Neural cell (in vitro differentiated cells): ENCODE measurements at regions not wholly inside any gene's neighbourhood (a gene's known extent, or its start where the extent isn't known, plus 50 kb on each side); places are given as distances from the start of the nearest gene placed in this dataset.

Experiments
- EP300 ChIP-seq: fragments of 450-650 bp; conservative IDR thresholded peaks from 2 replicates; pipeline ENCODE4 v1.6.1; 2014; ENCODE audit warnings: antibody characterized with exemption, mild to moderate bottlenecking, moderate library complexity; ENCODE audit not compliant: poor library complexity, severe bottlenecking
- EZH2 ChIP-seq: fragments of 200-600, 300-800 bp; shearing (Covaris generic), sonication (generic); IDR thresholded peaks from 2 replicates; pipeline ENCODE4 v1.6.1; 2014; ENCODE audit warnings: antibody characterized with exemption, low read length, borderline replicate concordance, mild to moderate bottlenecking; ENCODE audit not compliant: insufficient read depth, poor library complexity, severe bottlenecking
- MXI1 ChIP-seq: fragments of 450-650 bp; conservative IDR thresholded peaks from 2 replicates; pipeline ENCODE4 v1.6.1; 2014; ENCODE audit warnings: antibody characterized with exemption, mild to moderate bottlenecking; ENCODE audit not compliant: poor library complexity, severe bottlenecking
- POLR2AphosphoS5 ChIP-seq: IDR thresholded peaks from 2 replicates; pipeline ENCODE4 v1.6.1; 2012
- SMC3 ChIP-seq: fragments of 450-650 bp; conservative IDR thresholded peaks from 2 replicates; pipeline ENCODE4 v1.6.1; 2014; ENCODE audit warnings: antibody characterized with exemption, mild to moderate bottlenecking, moderate library complexity; ENCODE audit not compliant: poor library complexity
- TAF1 ChIP-seq: IDR thresholded peaks from 2 replicates; pipeline ENCODE4 v1.6.1; 2012; ENCODE audit warnings: low read depth
- TF ChIP-seq, protein P1 (sequence below): fragments of 450-650 bp; IDR thresholded peaks from 2 replicates; pipeline ENCODE4 v1.5.1; 2014; ENCODE audit warnings: antibody characterized with exemption, mild to moderate bottlenecking, moderate library complexity; ENCODE audit not compliant: poor library complexity, severe bottlenecking
- TF ChIP-seq, protein P2 (sequence below): IDR thresholded peaks from 2 replicates; pipeline ENCODE4 v1.6.1; 2012; ENCODE audit warnings: borderline replicate concordance

DNA sequence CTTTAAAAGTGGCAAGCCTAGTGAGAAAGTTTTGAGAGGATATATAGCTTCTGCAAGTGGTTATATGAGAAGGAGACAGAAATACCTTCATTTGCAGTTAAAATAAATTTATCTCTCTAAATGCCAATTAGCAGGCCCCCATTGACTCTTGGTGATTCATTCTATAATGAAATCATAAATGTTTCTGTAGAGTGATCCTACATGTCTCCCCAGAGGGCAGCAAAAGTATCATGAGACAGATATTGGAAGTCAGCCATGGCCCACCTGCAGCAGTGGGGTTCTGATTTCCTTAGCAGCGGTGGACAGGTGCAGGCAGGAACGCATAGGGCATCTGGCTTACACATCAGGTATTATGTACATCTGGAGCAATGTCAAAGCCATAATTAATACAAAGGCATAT lies 385.4 kb upstream of the SLC10A2 start:
- TF ChIP-seq, protein P1, sequence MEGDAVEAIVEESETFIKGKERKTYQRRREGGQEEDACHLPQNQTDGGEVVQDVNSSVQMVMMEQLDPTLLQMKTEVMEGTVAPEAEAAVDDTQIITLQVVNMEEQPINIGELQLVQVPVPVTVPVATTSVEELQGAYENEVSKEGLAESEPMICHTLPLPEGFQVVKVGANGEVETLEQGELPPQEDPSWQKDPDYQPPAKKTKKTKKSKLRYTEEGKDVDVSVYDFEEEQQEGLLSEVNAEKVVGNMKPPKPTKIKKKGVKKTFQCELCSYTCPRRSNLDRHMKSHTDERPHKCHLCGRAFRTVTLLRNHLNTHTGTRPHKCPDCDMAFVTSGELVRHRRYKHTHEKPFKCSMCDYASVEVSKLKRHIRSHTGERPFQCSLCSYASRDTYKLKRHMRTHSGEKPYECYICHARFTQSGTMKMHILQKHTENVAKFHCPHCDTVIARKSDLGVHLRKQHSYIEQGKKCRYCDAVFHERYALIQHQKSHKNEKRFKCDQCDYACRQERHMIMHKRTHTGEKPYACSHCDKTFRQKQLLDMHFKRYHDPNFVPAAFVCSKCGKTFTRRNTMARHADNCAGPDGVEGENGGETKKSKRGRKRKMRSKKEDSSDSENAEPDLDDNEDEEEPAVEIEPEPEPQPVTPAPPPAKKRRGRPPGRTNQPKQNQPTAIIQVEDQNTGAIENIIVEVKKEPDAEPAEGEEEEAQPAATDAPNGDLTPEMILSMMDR = no peak
- TF ChIP-seq EP300 (no peak), POLR2AphosphoS5 (no peak), MXI1 (no peak), EZH2 (no peak), SMC3 (no peak), TAF1 (no peak)
- TF ChIP-seq, protein P2, sequence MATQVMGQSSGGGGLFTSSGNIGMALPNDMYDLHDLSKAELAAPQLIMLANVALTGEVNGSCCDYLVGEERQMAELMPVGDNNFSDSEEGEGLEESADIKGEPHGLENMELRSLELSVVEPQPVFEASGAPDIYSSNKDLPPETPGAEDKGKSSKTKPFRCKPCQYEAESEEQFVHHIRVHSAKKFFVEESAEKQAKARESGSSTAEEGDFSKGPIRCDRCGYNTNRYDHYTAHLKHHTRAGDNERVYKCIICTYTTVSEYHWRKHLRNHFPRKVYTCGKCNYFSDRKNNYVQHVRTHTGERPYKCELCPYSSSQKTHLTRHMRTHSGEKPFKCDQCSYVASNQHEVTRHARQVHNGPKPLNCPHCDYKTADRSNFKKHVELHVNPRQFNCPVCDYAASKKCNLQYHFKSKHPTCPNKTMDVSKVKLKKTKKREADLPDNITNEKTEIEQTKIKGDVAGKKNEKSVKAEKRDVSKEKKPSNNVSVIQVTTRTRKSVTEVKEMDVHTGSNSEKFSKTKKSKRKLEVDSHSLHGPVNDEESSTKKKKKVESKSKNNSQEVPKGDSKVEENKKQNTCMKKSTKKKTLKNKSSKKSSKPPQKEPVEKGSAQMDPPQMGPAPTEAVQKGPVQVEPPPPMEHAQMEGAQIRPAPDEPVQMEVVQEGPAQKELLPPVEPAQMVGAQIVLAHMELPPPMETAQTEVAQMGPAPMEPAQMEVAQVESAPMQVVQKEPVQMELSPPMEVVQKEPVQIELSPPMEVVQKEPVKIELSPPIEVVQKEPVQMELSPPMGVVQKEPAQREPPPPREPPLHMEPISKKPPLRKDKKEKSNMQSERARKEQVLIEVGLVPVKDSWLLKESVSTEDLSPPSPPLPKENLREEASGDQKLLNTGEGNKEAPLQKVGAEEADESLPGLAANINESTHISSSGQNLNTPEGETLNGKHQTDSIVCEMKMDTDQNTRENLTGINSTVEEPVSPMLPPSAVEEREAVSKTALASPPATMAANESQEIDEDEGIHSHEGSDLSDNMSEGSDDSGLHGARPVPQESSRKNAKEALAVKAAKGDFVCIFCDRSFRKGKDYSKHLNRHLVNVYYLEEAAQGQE = no peak
